ENCODE measurements at regions not wholly inside any gene's neighbourhood (a gene's known extent, or its start where the extent isn't known, plus 50 kb on each side); places are given as distances from the start of the nearest gene placed in this dataset.

DNA sequence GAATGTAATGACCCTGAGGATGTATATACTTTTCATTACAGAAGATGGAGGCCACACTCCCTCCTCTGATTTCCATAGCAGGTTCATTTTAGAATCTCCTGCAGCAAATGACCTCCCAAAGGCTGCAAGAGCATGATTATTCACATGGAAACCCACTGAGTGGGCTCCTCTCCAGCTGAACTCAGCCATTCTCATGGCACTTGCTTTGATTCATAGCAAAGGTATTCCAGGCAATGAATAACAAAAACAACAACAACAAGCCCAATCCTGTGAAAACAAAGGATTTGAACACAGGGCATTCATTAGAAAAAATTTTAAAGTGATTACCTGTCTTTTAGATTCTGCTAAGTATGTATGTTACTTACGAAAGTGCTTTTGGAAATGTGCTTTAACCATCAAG lies 894.0 kb upstream of the FRG1 start:
- peak; percentile 7 for DNase-seq (ENCODE audit: low read depth)
- H3K4me3 ChIP-seq (ENCODE audit: low read length) = no peak overlapping the region
- no peak for TF ChIP-seq CTCF (conservative IDR thresholded peaks at IDR 0.05; ENCODE audit: low read length)

DNA sequence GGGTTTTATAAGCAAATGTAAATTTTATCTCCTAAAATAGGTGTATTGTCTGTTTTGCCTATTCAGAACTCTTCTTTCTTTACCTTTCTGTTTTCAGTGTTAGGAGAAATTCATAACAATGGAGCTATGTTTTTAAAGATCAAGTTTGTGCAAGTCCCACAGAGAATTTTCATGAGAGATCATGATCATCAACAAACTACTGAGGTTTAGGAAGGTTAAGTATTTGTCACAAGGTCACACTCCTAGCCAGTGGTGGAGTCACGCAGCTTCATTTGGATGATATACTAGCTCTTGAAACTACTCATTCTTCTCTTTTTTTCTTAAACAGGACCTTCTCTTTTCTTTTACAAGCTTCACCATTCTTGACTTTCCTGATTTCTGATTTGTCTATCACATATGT lies 892.6 kb upstream of the FRG1 start:
- no peak overlapping the region for H3K4me3 ChIP-seq (ENCODE audit: low read length)
- TF ChIP-seq CTCF (conservative IDR thresholded peaks at IDR 0.05; ENCODE audit: low read length) = no peak
- no peak for DNase-seq (ENCODE audit: low read depth)

DNA sequence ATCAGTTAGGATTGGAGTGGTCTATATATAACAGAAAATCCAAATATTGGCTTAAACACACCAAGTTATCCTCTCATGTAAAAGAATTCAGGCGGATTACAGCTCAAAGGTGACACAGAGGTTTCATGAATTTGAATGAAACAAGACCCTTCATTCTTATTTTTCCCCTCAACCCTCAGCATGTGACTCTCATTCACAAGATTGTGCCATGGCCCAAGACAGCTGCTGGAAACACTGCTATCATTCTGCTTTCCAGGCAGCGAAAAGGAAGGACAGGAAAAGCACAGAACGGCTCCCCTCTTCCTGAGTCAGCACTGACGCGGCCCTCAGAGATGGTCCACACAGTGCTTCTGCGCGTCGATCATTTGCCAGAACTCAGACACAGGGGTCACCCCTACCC lies 891.0 kb upstream of the FRG1 start:
- no peak for TF ChIP-seq CTCF (conservative IDR thresholded peaks at IDR 0.05; ENCODE audit: low read length)

GRCh38 chr4:189050643-189051042 lies 890.0 kb upstream of the FRG1 start:
- no peak for DNase-seq (ENCODE audit: low read depth)
- no peak for TF ChIP-seq CTCF (conservative IDR thresholded peaks at IDR 0.05; ENCODE audit: low read length)
- H3K4me3 ChIP-seq (ENCODE audit: low read length) = peak overlapping the region; percentile 12; the same call in 1 of the 2 replicates

More for the DNA sequence above, 891.0 kb upstream of the FRG1 start:
- no peak for DNase-seq (ENCODE audit: low read depth)
- no peak overlapping the region for H3K4me3 ChIP-seq (ENCODE audit: low read length)

DNA sequence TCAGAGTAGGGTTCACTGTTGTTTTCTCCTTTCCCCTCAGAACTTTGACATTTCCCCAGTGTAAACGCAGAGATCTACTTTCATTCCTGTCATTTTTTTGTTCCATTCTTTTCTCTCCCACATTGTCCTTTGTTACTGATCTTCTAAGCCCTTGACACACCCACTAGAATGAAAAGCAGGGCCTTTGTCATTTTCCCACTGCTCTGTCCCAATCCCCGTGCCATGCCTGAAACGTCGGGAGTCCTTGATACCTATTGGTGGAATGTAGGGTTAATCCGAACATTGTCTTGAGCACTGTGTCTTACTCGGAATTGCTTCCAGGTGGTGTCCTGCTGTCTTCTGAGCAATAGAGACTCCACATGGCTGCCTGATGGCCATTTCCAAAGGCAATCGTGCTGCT lies 887.1 kb upstream of the FRG1 start:
- TF ChIP-seq CTCF (conservative IDR thresholded peaks at IDR 0.05; ENCODE audit: low read length) = no peak
- H3K4me3 ChIP-seq (ENCODE audit: low read length) = no peak overlapping the region

DNA sequence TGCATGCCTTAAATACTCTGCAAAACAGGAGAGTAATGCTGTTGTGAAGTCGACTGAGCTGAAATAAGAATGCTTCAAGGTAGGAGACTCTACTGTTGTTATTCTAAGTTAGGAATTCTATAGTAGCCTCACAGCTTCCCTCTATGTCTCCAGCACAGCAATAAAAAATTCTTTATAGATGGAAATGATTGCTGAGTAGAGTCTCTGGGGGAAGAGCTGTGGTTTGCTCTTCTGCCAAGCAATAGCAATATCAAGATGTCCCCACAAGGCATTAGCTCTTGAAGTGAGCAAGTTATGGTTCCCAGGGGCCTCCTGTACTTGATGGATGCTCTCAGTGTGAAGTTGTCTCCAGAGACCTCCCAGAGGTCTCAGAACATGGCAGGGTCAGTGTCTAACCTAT lies 880.6 kb upstream of the FRG1 start:
- no peak overlapping the region for H3K4me3 ChIP-seq (ENCODE audit: low read length)
- DNase-seq (ENCODE audit: low read depth) = peak; percentile 49
- no peak for TF ChIP-seq CTCF (conservative IDR thresholded peaks at IDR 0.05; ENCODE audit: low read length)

More for the DNA sequence above, 887.1 kb upstream of the FRG1 start:
- no peak for DNase-seq (ENCODE audit: low read depth)

DNA sequence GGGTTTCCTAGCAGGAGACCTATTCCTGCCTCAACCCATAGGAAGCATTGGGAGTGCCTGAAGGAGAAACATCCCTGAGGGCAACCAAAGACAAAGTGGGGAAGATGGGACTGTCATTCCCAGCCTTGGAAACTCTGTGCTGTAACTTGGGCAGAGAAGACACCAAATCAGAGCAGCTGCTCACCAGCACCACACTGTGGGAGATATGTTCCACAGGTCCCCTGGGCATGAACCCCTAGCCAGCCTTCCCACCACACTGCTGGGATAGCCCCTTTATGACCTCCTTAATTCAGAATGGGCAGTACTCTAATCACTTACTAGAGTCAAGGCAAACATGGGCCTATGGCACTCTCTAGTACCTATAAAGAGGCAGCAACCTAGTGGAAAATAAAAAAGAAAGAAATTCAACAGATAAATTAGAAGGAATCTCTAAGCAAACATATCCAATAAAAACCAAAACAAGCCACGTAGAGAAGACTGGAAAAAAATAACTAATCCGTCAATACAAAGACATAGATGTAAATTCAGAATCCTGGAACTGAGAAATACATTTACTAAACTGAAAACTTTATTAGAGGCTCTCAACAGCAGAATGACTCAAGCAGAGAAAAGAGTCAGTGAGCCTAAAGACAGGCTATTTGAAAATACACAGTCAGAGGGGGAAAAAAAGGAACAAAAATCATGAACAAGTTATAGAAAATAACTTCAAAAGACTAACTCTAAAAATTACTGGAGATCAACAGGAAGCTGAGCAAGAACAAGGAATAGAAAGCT lies 878.4 kb upstream of the FRG1 start:
- TF ChIP-seq CTCF (conservative IDR thresholded peaks at IDR 0.05; ENCODE audit: low read length) = no peak
- DNase-seq (ENCODE audit: low read depth) = no peak
- no peak overlapping the region for H3K4me3 ChIP-seq (ENCODE audit: low read length)

All from AG10803 (cell line).